ENCODE measurements at regions not wholly inside any gene's neighbourhood (a gene's known extent, or its start where the extent isn't known, plus 50 kb on each side); places are given as distances from the start of the nearest gene placed in this dataset.
"Not testable (repeated sequence)": the region's sequence is repeated elsewhere in the genome, so short reads cannot be mapped to it uniquely, and the experiment has no call there.

GRCh38 chr6:14887181-14887580, 358.7 kb upstream of the JARID2 start:
- H3K4me3 ChIP-seq (ENCODE audit: low read depth, low read length) = no peak overlapping the region
- H3K27me3 ChIP-seq (ENCODE audit: control insufficient read depth, insufficient read depth, low read length) = no peaks in the 10 kb centered on the region
- no peak for TF ChIP-seq CTCF (IDR thresholded peaks at IDR 0.05; ENCODE audit: insufficient read depth, low read length, poor library complexity, severe bottlenecking)
- H3K36me3 ChIP-seq (ENCODE audit: control insufficient read depth, insufficient read depth, low read length) = no peaks in the 10 kb centered on the region
- DNase-seq (ENCODE audit: low read depth) = no peak

GRCh38 chr6:14887986-14888574, 357.8 kb upstream of the JARID2 start:
- no peak for TF ChIP-seq CTCF (IDR thresholded peaks at IDR 0.05; ENCODE audit: insufficient read depth, low read length, poor library complexity, severe bottlenecking)
- no peak for DNase-seq (ENCODE audit: low read depth)
- no peaks in the 10 kb centered on the region for H3K36me3 ChIP-seq (ENCODE audit: control insufficient read depth, insufficient read depth, low read length)
- H3K27me3 ChIP-seq (ENCODE audit: control insufficient read depth, insufficient read depth, low read length) = no peaks in the 10 kb centered on the region
- H3K4me3 ChIP-seq (ENCODE audit: low read depth, low read length) = no peak overlapping the region

GRCh38 chr6:14888575-14889000, 357.3 kb upstream of the JARID2 start:
- TF ChIP-seq CTCF (IDR thresholded peaks at IDR 0.05; ENCODE audit: insufficient read depth, low read length, poor library complexity, severe bottlenecking) = no peak
- Histone ChIP-seq H3K4me3 (ENCODE audit: low read depth, low read length) (no peak overlapping the region), H3K27me3 (ENCODE audit: control insufficient read depth, insufficient read depth, low read length) (no peaks in the 10 kb centered on the region), H3K36me3 (ENCODE audit: control insufficient read depth, insufficient read depth, low read length) (no peaks in the 10 kb centered on the region)
- DNase-seq (ENCODE audit: low read depth) = no peak

- Histone ChIP-seq H3K36me3 (ENCODE audit: control insufficient read depth, insufficient read depth, low read length) (no peaks in the 10 kb centered on the region), H3K27me3 (ENCODE audit: control insufficient read depth, insufficient read depth, low read length) (no peaks in the 10 kb centered on the region), H3K4me3 (ENCODE audit: low read depth, low read length) (no peak overlapping the region)
- no peak for DNase-seq (ENCODE audit: low read depth)
- TF ChIP-seq CTCF (IDR thresholded peaks at IDR 0.05; ENCODE audit: insufficient read depth, low read length, poor library complexity, severe bottlenecking) = no peak
Measured at GRCh38 chr6:14889188-14889587, 356.7 kb upstream of the JARID2 start.

- Histone ChIP-seq H3K4me3 (ENCODE audit: low read depth, low read length) (no peak overlapping the region), H3K27me3 (ENCODE audit: control insufficient read depth, insufficient read depth, low read length) (no peaks in the 10 kb centered on the region), H3K36me3 (ENCODE audit: control insufficient read depth, insufficient read depth, low read length) (no peaks in the 10 kb centered on the region)
- no peak for DNase-seq (ENCODE audit: low read depth)
- TF ChIP-seq CTCF (IDR thresholded peaks at IDR 0.05; ENCODE audit: insufficient read depth, low read length, poor library complexity, severe bottlenecking) = no peak
Measured at GRCh38 chr6:14889611-14890593, 356.0 kb upstream of the JARID2 start.

- H3K36me3 ChIP-seq (ENCODE audit: control insufficient read depth, insufficient read depth, low read length); H3K4me3 ChIP-seq (ENCODE audit: low read depth, low read length); H3K27me3 ChIP-seq (ENCODE audit: control insufficient read depth, insufficient read depth, low read length); DNase-seq (ENCODE audit: low read depth): not testable (repeated sequence)
Measured at GRCh38 chr6:14891820-14892375, 354.0 kb upstream of the JARID2 start.
